ENCODE measurements at regions not wholly inside any gene's neighbourhood (a gene's known extent, or its start where the extent isn't known, plus 50 kb on each side); places are given as distances from the start of the nearest gene placed in this dataset.

DNA sequence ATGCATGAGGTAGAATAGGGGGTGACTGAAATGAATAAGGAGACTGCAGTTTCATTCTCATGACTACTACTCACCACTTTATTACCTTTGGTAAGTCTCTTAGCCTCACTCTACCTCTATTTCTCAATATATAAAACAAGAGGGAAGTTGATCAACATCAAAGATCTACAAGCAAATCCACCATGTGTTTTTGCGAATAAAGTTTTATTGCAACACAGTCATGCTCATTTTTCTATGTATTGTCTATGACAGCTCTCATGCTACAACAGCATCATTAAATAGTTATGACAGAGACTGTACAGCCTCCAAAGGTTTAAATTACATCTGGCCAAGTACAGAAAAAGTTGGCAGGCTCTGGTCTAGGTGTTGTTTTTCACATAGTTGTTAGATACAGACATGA, 72.6 kb upstream of the CPEB2 start:
- no peak for DNase-seq (ENCODE audit: low read depth)
- TF ChIP-seq, protein P1, sequence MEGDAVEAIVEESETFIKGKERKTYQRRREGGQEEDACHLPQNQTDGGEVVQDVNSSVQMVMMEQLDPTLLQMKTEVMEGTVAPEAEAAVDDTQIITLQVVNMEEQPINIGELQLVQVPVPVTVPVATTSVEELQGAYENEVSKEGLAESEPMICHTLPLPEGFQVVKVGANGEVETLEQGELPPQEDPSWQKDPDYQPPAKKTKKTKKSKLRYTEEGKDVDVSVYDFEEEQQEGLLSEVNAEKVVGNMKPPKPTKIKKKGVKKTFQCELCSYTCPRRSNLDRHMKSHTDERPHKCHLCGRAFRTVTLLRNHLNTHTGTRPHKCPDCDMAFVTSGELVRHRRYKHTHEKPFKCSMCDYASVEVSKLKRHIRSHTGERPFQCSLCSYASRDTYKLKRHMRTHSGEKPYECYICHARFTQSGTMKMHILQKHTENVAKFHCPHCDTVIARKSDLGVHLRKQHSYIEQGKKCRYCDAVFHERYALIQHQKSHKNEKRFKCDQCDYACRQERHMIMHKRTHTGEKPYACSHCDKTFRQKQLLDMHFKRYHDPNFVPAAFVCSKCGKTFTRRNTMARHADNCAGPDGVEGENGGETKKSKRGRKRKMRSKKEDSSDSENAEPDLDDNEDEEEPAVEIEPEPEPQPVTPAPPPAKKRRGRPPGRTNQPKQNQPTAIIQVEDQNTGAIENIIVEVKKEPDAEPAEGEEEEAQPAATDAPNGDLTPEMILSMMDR (conservative IDR thresholded peaks at IDR 0.05; ENCODE audit: control insufficient read depth, insufficient read depth, low read depth, low read length), result no peak
- H3K4me3 ChIP-seq (ENCODE audit: control insufficient read depth, low read depth, low read length), result no peak overlapping the region

DNA sequence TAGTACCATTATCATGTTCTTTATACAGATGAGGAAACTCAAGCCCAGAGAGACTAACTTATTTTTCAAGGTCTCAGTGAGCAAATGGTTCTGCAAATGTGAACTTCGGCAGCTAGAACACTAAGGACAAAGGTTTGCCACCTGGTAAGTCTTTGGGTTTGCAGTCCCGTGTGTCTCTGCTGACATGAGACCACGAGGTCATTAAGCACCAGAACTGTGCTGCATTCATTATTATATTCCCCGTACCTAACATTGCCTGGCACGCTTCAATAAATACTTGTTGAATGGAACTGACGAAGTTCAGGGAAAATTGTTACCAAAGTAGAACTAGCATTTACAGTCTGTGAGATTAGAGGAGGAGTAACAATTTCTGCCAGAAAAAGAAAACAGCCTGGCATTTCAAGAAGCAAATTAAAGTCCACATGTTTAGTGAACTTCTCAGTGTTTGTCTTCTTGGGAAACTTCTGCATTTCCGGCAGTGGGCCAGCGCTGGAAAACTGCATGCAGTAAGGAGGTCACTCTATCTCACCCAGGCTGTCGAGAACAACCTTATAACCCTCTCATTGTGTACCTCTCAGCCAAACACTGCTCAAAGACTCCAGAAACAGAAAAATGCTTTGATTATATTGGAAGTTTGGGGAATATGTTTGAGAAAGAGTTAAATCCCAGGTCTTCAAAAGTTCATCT, 67.4 kb upstream of the CPEB2 start:
- DNase-seq (ENCODE audit: low read depth), result no peak
- TF ChIP-seq, protein P1 (conservative IDR thresholded peaks at IDR 0.05; ENCODE audit: control insufficient read depth, insufficient read depth, low read depth, low read length), result no peak
- H3K4me3 ChIP-seq (ENCODE audit: control insufficient read depth, low read depth, low read length), result no peak overlapping the region

DNA sequence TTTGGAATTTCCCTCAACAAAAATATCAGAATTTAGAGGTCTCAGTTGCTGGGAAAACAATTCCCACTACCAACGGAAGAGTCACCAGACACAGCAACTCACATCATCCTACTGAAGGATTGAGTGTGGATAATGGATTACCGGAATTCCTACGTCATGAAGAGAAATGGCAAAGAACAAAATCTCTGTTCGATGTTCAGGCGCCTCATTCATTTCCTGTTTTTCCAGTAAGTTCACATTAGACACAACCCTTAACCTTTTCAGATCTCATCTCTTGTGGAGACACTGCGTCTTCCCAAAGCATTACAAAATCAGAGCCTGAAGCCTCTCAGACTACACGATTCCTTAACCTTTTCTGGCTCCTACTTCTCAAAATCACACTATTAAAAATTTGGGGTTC, 58.5 kb upstream of the CPEB2 start:
- H3K4me3 ChIP-seq (ENCODE audit: control insufficient read depth, low read depth, low read length), result no peak overlapping the region
- DNase-seq (ENCODE audit: low read depth), result no peak
- TF ChIP-seq, protein P1 (conservative IDR thresholded peaks at IDR 0.05; ENCODE audit: control insufficient read depth, insufficient read depth, low read depth, low read length), result no peak

DNA sequence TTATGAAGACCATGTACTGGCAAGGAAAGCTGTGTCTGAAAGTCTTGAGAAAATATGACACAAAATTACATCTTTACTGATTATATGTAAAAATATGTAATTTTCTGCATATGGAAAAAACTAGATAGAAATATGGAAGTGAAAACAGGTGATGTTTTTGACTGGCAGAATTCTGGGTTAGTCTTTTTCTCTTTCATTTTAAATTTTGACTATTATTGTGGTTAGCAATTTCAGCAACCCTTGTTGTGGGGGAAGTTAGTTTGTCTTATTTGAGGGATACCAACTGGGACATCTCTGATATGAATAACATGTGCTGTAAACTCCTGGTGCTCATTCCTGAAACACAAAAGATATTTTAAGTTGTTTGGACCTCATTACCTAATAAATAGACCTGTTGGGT, 49.9 kb upstream of the CPEB2 start:
- no peak overlapping the region for H3K4me3 ChIP-seq (ENCODE audit: control insufficient read depth, low read depth, low read length)
- TF ChIP-seq, protein P1 (conservative IDR thresholded peaks at IDR 0.05; ENCODE audit: control insufficient read depth, insufficient read depth, low read depth, low read length), result no peak
- DNase-seq (ENCODE audit: low read depth), result no peak

Data from fibroblast of mammary gland (primary cell).